ENCODE measurements at regions not wholly inside any gene's neighbourhood (a gene's known extent, or its start where the extent isn't known, plus 50 kb on each side); places are given as distances from the start of the nearest gene placed in this dataset.

DNA sequence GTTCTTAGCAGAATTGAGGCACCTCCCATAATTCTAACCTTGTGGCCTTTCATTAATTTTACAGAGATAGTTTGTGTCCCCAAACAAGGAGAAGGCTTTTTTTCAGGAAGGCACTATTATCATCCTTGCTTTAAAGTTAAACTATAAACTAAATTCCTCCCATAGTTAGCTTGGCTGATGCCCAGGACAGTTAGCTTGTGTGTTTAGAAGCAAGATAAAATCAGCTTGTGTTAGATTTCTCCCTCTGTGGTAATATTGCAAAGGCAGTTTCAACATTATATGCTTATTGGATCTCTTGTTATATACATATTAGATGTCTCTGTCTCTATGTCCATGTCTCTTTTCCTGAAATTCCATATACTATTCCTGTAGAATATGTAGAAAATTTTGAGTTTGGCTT lies 342.7 kb downstream of the TBC1D4 start:
- Mint-ChIP-seq H3K9me3 (peaks cover 6% of the 10 kb centered on the region), H3K27me3 (peaks cover 3% of the 10 kb centered on the region), H3K4me1 (no peaks in the 10 kb centered on the region), H3K27ac (no peak overlapping the region), H3K36me3 (ENCODE audit: low read depth) (no peaks in the 10 kb centered on the region), H3K4me3 (no peak overlapping the region)
- DNase-seq = no peak
- POLR2A ChIA-PET = no interaction called here
- CTCF ChIA-PET = no interaction called here

DNA sequence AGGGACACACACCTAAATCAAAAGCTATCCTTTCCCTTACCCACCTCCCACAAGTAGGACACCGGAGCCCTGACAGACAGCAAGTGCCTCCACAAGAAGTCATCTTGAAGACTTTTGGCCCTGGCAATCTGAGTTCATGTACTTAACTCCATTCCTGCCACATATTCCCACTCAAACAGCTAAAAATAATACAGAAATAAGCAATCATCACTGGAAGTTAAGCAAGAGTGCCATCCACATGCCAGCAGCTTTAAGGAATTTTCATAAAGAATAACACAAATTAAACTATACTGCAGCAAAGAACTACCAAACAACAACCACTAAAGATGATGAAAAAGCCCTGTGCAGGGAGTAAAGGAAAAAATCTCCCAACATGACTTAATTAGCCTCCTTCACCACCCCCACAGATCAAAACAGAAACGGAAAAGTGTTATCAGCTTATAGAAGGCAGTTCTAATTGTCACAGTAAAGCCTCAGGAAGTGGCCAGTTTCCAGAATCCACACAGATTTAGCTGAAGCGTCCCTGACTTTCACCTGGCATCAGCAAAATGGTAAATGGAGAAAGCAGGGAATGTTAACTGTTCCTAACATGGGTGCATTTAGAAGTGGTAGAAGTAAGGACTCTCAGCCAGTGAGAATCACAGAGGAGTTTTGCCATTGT lies 343.9 kb downstream of the TBC1D4 start:
- H3K4me1 Mint-ChIP-seq = no peaks in the 10 kb centered on the region
- peaks cover 3% of the 10 kb centered on the region for H3K27me3 Mint-ChIP-seq
- no peak overlapping the region for H3K4me3 Mint-ChIP-seq
- H3K36me3 Mint-ChIP-seq (ENCODE audit: low read depth) = no peaks in the 10 kb centered on the region
- ChIA-PET POLR2A (no interaction called here), CTCF (no interaction called here)
- no peak for DNase-seq
- no peak overlapping the region for H3K27ac Mint-ChIP-seq
- H3K9me3 Mint-ChIP-seq = peaks cover 6% of the 10 kb centered on the region

DNA sequence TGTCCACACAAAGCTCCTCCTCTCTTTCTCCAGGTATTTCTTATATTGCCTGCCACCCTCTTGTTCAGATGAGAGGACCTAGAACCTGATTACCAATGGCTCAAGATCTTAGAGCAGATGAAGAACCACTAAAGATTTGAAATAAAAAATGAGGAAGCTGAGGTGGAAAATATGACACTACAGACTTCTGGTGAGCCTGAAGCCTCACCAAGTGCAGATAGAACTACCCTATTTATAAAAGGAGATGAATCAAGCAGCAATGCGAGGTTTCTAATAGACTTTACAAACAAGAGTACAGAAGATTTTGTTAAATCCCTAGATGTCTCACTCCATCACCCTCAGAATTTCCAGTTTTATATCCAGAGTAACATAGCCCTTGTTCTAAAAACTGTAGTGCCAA lies 345.8 kb downstream of the TBC1D4 start:
- Mint-ChIP-seq H3K36me3 (ENCODE audit: low read depth) (no peaks in the 10 kb centered on the region), H3K27ac (no peak overlapping the region), H3K9me3 (peaks cover 6% of the 10 kb centered on the region), H3K4me3 (no peak overlapping the region), H3K4me1 (no peaks in the 10 kb centered on the region), H3K27me3 (peaks cover 3% of the 10 kb centered on the region)
- no peak for DNase-seq
- ChIA-PET POLR2A (no interaction called here), CTCF (no interaction called here)

DNA sequence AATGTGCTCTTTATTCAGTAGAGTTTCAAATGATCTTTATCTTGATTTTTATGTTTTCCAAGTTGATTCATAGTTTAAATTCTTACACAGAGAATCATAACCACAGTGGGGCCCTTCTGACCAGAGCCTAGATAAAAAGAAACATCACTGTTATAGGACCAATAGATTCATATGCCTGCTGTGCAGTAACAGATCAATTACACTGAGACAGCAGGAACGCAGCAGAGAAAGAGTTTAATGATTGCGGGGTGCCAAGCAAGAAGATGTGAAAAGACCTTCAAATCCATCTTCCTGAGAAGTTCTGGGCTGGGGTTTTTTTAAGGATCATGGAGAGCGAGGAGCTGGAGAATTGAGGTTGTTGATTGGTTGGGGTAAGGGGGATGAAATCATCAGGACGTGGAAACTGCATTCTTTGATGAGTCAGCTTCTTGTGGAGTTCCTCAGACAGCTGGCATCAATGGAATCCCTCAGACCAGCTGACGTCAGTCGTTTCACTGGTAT lies 346.6 kb downstream of the TBC1D4 start:
- POLR2A ChIA-PET = no interaction called here
- no peaks in the 10 kb centered on the region for H3K4me1 Mint-ChIP-seq
- CTCF ChIA-PET = no interaction called here
- H3K9me3 Mint-ChIP-seq = peaks cover 6% of the 10 kb centered on the region
- H3K4me3 Mint-ChIP-seq = no peak overlapping the region
- peaks cover 3% of the 10 kb centered on the region for H3K27me3 Mint-ChIP-seq
- no peak overlapping the region for H3K27ac Mint-ChIP-seq
- no peak for DNase-seq
- H3K36me3 Mint-ChIP-seq (ENCODE audit: low read depth) = no peaks in the 10 kb centered on the region

DNA sequence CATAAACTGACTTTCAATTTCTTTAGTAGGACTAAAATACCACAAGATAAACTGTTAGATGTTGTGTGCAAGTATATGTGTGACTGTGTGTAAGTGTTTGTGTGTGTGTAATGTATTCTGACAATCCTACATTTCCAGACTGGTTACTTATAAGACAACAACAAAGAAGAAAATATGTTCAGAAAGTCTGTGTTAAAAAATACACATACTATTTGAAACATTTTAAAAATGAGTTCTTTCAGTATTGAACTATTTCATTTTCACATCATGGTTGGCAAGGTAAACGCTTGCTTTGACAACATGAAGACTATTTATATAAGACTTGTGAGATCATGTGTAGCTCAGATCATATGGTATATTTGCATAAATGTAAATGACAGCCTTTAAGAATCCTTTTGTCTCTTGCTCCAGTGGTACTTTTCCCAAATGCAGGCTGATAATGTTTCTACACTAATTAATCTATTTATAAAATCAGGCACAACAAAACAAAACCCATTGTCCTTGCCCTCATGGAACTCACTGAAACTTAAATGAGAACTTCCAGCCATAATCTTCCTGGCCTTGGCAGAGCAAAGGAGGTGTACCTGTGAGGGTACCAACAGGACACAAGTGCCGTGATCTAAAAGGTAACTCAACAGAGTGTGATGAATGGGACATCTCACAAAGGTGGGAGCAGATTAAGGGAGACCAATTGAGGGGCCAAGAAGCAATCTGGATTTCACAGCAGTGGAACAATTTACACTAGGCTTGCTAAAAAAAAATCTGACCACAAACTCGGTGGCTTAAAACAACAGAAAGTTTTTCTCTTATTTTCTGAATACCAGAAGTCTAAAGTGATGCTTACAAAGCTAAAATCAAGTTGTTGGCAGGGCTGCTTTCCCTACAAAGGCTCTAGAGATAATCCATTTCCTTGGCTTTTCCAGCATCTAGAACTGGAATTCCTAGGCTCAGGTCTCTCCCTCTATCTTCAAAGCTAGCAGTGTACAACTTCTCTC lies 349.0 kb downstream of the TBC1D4 start:
- Mint-ChIP-seq H3K4me1 (no peaks in the 10 kb centered on the region), H3K27me3 (peaks cover 3% of the 10 kb centered on the region), H3K36me3 (ENCODE audit: low read depth) (no peaks in the 10 kb centered on the region), H3K27ac (no peak overlapping the region), H3K9me3 (no peaks in the 10 kb centered on the region), H3K4me3 (no peak overlapping the region)
- CTCF ChIA-PET = no interaction called here
- POLR2A ChIA-PET = no interaction called here
- no peak for DNase-seq

DNA sequence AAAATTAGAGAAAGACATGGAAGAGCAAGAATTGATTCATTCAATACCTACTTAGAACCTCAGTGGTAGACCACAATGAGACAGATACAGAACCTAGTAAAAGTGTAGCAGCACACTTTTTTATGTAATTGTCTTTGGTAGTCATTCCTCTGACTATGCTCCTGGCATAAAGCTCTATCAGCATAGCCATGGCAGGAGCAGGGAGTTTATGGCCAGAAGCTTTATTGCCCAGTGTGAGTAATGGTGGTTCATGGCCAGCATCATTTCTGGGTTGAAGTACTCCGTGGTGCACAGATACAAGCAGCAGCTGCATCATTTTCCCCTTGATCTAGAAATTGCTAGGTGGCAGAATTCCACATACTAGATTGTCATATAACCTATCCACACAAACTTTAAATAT lies 352.6 kb downstream of the TBC1D4 start:
- no peak overlapping the region for H3K4me3 Mint-ChIP-seq
- CTCF ChIA-PET = no interaction called here
- no peaks in the 10 kb centered on the region for H3K9me3 Mint-ChIP-seq
- no peak overlapping the region for H3K27ac Mint-ChIP-seq
- H3K27me3 Mint-ChIP-seq = no peaks in the 10 kb centered on the region
- H3K36me3 Mint-ChIP-seq (ENCODE audit: low read depth) = no peaks in the 10 kb centered on the region
- H3K4me1 Mint-ChIP-seq = no peaks in the 10 kb centered on the region
- DNase-seq = no peak
- POLR2A ChIA-PET = no interaction called here

DNA sequence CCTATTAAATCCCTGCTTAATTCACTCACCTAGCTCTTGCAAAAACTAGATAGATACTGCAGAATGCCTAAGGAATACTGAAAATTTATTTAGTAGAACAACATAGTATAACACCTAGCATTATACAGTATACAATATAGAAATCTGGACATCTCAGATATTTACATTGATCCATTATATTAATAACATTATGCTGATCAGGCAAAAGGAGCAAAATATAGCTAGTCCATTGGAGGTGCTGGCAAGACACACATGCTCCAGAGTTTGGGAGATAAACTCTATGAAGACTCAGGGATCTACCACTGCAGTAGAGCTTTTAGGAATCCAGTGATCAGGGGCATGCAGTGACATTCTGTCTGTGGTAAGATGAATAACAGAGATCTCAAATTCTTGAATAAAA lies 357.6 kb downstream of the TBC1D4 start:
- no peak for DNase-seq
- Mint-ChIP-seq H3K4me1 (no peaks in the 10 kb centered on the region), H3K27me3 (no peaks in the 10 kb centered on the region), H3K9me3 (no peaks in the 10 kb centered on the region), H3K27ac (no peak overlapping the region), H3K4me3 (no peak overlapping the region), H3K36me3 (ENCODE audit: low read depth) (no peaks in the 10 kb centered on the region)
- CTCF ChIA-PET = no interaction called here
- POLR2A ChIA-PET = no interaction called here

DNA sequence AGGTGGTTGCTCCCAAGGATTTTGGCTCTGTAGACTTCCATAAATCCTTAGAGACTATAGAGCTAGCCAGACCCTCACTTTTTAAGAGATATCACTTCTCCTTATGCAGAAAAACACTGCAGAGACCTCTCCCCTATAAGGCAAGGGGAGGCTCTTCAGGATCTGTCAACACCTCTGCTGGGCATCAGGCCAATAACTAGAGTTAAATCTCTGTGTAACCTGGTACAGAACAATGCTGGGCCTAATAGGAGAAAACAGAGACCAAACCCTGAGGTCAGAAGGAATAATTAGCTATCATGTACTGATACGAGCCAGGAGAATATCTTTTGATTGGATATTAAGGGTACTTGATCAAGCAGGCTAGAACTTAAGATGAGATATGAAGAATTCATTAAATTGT lies 358.5 kb downstream of the TBC1D4 start:
- H3K4me3 Mint-ChIP-seq = no peak overlapping the region
- POLR2A ChIA-PET = no interaction called here

DNA sequence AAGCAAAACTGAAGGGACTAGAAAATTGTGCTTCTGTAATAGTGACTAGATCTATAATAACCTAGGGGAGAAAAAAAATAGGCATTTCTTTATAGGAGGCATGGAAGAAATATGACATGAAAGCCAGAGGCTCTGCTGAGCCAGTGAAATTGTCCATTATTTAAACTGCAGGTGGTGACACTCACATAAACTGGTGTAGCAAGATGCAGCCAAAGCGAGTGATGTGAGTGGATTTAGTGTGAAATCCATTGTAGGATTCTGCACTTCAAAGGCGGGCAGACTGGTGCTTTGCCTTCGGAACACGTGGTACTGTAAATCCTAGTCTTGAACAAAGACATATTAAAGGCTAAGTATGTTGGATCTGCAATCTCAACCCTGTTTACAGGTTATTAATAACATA lies 361.9 kb downstream of the TBC1D4 start:
- DNase-seq = no peak
- Mint-ChIP-seq H3K27me3 (no peaks in the 10 kb centered on the region), H3K9me3 (no peaks in the 10 kb centered on the region), H3K4me1 (no peaks in the 10 kb centered on the region), H3K4me3 (no peak overlapping the region), H3K36me3 (ENCODE audit: low read depth) (no peaks in the 10 kb centered on the region), H3K27ac (no peak overlapping the region)
- CTCF ChIA-PET = no interaction called here
- POLR2A ChIA-PET = no interaction called here

More for the DNA sequence above, 358.5 kb downstream of the TBC1D4 start:
- no peak overlapping the region for H3K27ac Mint-ChIP-seq
- no peaks in the 10 kb centered on the region for H3K27me3 Mint-ChIP-seq
- DNase-seq = no peak
- H3K4me1 Mint-ChIP-seq = no peaks in the 10 kb centered on the region
- H3K9me3 Mint-ChIP-seq = no peaks in the 10 kb centered on the region
- CTCF ChIA-PET = no interaction called here
- H3K36me3 Mint-ChIP-seq (ENCODE audit: low read depth) = no peaks in the 10 kb centered on the region

DNA sequence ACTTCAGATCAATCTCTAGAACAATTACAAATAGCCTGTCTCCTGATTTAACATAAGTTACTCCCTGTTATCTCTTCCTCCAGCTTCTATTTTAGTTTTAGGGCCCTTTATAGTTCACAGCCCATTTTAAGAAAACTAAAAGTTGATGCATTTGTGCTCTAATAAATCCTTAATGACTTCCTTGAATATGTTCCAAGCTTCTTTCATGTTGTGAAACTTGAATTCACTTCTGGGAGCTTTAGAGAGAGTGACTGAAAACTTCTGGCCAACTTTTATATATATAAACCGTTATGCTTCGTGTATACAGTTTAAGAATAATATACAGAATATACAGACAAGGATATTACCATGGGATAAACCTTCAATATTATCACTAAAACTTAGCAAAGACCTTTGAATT lies 366.8 kb downstream of the TBC1D4 start:
- H3K9me3 Mint-ChIP-seq = no peaks in the 10 kb centered on the region
- H3K4me3 Mint-ChIP-seq = no peak overlapping the region
- no peaks in the 10 kb centered on the region for H3K36me3 Mint-ChIP-seq (ENCODE audit: low read depth)
- DNase-seq = no peak
- ChIA-PET POLR2A (no interaction called here), CTCF (no interaction called here)
- H3K27me3 Mint-ChIP-seq = no peaks in the 10 kb centered on the region
- H3K27ac Mint-ChIP-seq = no peak overlapping the region
- no peaks in the 10 kb centered on the region for H3K4me1 Mint-ChIP-seq

DNA sequence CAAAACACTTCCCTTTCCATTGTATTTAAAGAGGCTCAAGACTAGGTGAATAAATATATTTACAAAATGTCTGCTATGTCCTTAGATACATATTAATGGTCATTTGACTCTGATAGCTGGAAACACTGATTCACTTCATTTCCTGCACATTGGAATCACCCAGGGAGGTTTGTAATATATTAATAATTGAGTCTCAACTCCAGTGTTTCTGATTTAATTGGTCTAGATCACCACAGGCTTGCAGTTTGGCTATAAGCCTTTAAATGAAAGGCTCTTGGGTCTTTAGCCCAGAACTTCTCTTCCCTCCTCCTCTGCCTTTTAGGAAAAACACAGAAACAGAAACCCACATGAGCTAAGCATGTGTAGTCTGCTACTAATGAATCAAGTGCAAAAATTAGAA lies 378.0 kb downstream of the TBC1D4 start:
- POLR2A ChIA-PET = no interaction called here
- Mint-ChIP-seq H3K27ac (no peak overlapping the region), H3K4me1 (no peaks in the 10 kb centered on the region), H3K9me3 (no peaks in the 10 kb centered on the region), H3K4me3 (no peak overlapping the region), H3K36me3 (ENCODE audit: low read depth) (no peaks in the 10 kb centered on the region), H3K27me3 (no peaks in the 10 kb centered on the region)
- no peak for DNase-seq
- CTCF ChIA-PET = no interaction called here

DNA sequence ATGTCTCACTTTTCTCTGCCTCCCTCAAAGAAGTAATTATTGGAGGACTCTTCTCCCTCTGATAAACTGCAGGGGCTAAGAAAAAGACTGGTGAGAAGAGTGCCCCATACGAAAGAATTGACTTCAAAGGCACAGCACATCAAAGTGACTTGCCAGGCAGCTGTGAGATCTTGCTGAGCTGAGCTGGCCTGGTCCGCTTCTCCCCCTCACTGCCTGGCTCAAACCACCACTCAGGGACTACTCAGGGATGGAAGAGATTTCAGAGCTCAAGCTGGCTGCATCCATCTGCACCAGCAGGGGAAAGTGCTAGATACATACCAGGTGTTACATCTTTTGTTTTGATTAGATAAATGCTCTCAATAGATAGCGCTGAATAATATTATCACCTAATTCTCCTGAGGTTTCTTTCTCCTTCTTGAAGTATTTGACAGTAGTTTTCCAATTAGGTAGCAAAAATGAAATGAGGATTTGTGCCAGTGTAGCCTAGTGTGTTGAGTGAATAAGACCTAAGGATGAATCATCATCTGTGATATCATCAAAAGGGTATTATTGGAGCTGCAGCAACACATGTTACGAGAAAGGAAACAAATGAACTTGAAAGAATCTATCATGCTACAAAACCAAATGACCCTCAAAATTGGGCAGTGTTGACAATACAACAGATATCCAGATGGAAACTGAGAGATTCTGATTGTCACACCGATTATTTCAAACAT lies 379.8 kb downstream of the TBC1D4 start:
- Mint-ChIP-seq H3K36me3 (ENCODE audit: low read depth) (no peaks in the 10 kb centered on the region), H3K27me3 (no peaks in the 10 kb centered on the region)
- CTCF ChIA-PET = no interaction called here

DNA sequence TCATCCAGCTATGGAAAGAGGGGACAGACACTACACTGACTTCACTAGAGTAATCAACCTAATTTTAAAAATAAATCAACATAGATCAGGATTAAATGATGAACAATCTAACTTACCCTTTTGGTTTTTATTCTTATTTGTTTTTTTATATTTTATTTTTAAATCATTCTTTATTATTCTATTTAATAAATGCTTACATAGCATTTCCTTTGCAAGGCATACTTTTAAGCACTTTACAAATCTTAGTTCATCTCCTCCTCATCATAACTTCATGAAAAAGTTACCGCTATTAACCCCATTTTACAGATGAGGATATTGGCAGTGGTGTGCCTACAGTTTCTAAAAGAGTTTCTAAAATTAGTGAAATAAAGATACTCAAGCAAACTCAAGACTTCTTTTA lies 380.6 kb downstream of the TBC1D4 start:
- no peaks in the 10 kb centered on the region for H3K36me3 Mint-ChIP-seq (ENCODE audit: low read depth)
- no peaks in the 10 kb centered on the region for H3K27me3 Mint-ChIP-seq
- H3K4me3 Mint-ChIP-seq = no peak overlapping the region
- no peak for DNase-seq
- ChIA-PET POLR2A (no interaction called here), CTCF (no interaction called here)
- no peaks in the 10 kb centered on the region for H3K9me3 Mint-ChIP-seq
- H3K4me1 Mint-ChIP-seq = no peaks in the 10 kb centered on the region
- no peak overlapping the region for H3K27ac Mint-ChIP-seq

More for the DNA sequence above, 379.8 kb downstream of the TBC1D4 start:
- POLR2A ChIA-PET = no interaction called here
- Mint-ChIP-seq H3K4me1 (no peaks in the 10 kb centered on the region), H3K9me3 (no peaks in the 10 kb centered on the region), H3K4me3 (no peak overlapping the region), H3K27ac (no peak overlapping the region)
- DNase-seq = no peak
